Activated naive CD4-positive, alpha-beta T cell treated with anti-CD3 and anti-CD28 coated beads, Interleukin-2, amount 10 ng/mL, durations not matched to agents 7 days and 5 days (primary cell): ENCODE measurements at regions not wholly inside any gene's neighbourhood (a gene's known extent, or its start where the extent isn't known, plus 50 kb on each side); places are given as distances from the start of the nearest gene placed in this dataset.

Source experiments
- CTCF ChIA-PET: fragments of 350-600 bp; sonication (Branson Sonifier 250); formaldehyde crosslinking; loops from one replicate; lab custom pipeline; 2021; ENCODE audit warnings: antibody characterized with exemption; lab: Charles Lee
- DNase-seq: peaks from one replicate; pipeline ENCODE4 v3.0.0-alpha.2; 2020
- H3K27ac Mint-ChIP-seq: one replicate; pipeline ENCODE4 v1.8.0; 2021; ENCODE audit warnings: mild to moderate bottlenecking, moderate library complexity, mixed read lengths
- H3K27me3 Mint-ChIP-seq: one replicate; pipeline ENCODE4 v1.8.0; 2021; ENCODE audit warnings: mild to moderate bottlenecking, mixed read lengths
- H3K36me3 Mint-ChIP-seq: one replicate; pipeline ENCODE4 v1.8.0; 2021; ENCODE audit warnings: mixed read lengths
- H3K4me1 Mint-ChIP-seq: one replicate; pipeline ENCODE4 v1.8.0; 2021; ENCODE audit warnings: mixed read lengths
- H3K4me3 Mint-ChIP-seq: one replicate; pipeline ENCODE4 v1.8.0; 2021; ENCODE audit warnings: mild to moderate bottlenecking, moderate library complexity, mixed read lengths
- H3K9me3 Mint-ChIP-seq: one replicate; pipeline ENCODE4 v1.8.0; 2021; ENCODE audit warnings: mixed read lengths

DNA sequence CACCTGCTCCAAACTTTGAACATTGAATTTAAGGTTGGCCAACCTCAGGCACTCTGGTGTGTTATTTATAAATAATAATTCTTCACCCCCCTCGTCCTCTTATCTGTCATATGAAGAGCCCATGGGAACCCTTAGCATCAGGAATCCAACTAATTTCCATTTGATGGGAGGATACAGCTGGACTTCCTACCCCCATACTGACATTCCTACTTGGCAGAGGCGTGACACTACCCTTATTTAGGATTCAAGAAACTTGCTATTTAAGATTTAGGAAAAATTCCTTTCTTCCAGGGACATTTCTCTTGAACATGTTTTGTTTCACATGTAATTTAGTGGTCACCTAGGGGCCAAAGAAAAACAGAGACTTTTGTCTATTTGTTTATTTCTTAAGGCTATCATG is 171.9 kb upstream of the NRP1 start:
- Mint-ChIP-seq H3K4me1 (no peaks in the 10 kb centered on the region), H3K9me3 (no peaks in the 10 kb centered on the region), H3K27ac (no peak overlapping the region), H3K27me3 (no peaks in the 10 kb centered on the region), H3K4me3 (no peak overlapping the region), H3K36me3 (no peaks in the 10 kb centered on the region)
- CTCF ChIA-PET, result no interaction called here
- DNase-seq, result no peak

DNA sequence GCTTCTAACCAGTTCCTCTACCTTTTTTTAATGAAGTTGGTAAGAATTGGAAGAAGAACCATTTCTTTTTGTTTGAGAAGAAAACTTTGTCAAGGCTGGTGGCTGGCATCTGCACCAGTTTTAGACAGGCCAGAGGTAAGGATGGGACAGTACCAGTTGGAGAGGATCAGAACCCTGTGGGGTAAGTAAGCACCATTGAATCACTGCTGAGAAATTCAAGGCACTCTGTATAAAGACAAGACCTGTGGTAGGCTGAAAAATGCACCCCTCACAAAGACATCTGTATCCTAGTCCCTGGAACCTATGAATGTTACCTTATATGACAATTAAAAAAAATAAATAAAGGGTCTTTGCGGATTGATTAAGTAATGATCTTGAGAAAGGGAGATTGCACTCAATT is 166.7 kb upstream of the NRP1 start:
- H3K27ac Mint-ChIP-seq, result no peak overlapping the region
- H3K9me3 Mint-ChIP-seq, result no peaks in the 10 kb centered on the region
- no peak overlapping the region for H3K4me3 Mint-ChIP-seq
- CTCF ChIA-PET, result no interaction called here
- DNase-seq, result no peak
- H3K27me3 Mint-ChIP-seq, result no peaks in the 10 kb centered on the region
- no peaks in the 10 kb centered on the region for H3K4me1 Mint-ChIP-seq
- H3K36me3 Mint-ChIP-seq, result no peaks in the 10 kb centered on the region

DNA sequence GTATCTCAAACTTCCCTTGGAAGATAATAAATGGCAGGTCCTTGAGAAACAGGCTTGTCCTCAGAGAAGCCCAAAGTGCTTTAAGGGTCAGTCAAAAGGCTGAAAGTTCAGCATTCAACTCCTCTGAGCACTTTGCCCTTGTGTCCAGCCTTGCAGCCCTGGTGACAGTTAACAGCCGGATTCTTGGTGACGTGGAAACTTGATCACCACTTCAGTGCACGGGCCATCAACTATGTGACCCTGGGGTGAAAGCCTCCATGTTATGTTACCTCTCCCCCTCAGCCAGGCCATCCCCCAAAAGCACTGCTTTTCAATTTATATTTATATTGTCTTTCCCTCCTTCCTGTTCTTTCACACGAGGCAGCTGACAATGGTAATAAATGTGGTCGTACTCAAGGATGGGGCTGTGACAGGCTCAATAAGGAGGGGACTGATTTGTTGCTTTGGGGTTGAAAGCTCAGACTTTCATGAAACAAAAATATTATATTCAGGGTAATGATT is 164.0 kb upstream of the NRP1 start:
- Mint-ChIP-seq H3K36me3 (no peaks in the 10 kb centered on the region), H3K27ac (no peak overlapping the region), H3K4me3 (no peak overlapping the region), H3K4me1 (no peaks in the 10 kb centered on the region), H3K9me3 (no peaks in the 10 kb centered on the region), H3K27me3 (peaks cover 6% of the 10 kb centered on the region)
- DNase-seq, result no peak
- CTCF ChIA-PET, result no interaction called here

- DNase-seq, result no peak
- Mint-ChIP-seq H3K36me3 (no peaks in the 10 kb centered on the region), H3K9me3 (no peaks in the 10 kb centered on the region), H3K4me1 (no peaks in the 10 kb centered on the region), H3K27ac (no peak overlapping the region), H3K27me3 (peaks cover 6% of the 10 kb centered on the region), H3K4me3 (no peak overlapping the region)
- CTCF ChIA-PET, result no interaction called here
Measured at GRCh38 chr10:33497338-33497737, 162.9 kb upstream of the NRP1 start.

GRCh38 chr10:33496096-33496495 is 161.6 kb upstream of the NRP1 start:
- Mint-ChIP-seq H3K27ac (no peak overlapping the region), H3K27me3 (peaks cover 6% of the 10 kb centered on the region), H3K36me3 (no peaks in the 10 kb centered on the region), H3K4me3 (no peak overlapping the region), H3K9me3 (no peaks in the 10 kb centered on the region), H3K4me1 (no peaks in the 10 kb centered on the region)
- CTCF ChIA-PET, result interaction anchor here (1.2 kb wide), 1 partner anchor 303 kb away, joined by 4 read pairs; no protein-coding TSS in a partner anchor
- DNase-seq, result no peak

DNA sequence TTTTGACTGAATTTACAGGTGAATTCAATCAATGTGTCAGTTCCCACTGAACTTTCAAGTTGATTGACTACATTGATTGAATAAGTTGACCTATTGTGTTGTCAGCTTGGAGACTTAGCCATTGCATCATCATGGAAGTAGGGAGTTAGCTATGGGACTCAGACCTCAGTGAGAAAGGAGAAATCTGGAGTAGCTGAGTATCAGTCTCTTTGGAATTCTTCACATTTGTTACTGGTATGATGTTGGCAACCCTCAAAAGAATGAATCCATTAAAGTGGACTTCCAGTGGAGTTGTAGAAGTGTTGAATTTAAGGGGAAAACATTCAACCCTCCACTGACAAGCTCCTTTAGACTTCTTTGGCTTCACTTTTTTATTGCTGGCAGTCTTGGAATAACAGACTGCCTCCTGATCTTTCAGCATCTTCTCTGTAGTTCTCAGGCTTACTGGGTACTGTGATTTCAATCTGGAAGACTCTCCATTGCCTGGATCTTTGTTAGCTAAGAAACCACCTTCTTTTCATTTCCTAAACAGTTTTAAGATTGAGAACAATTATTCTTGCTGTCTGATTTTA is 160.3 kb upstream of the NRP1 start:
- Mint-ChIP-seq H3K36me3 (no peaks in the 10 kb centered on the region), H3K4me1 (no peaks in the 10 kb centered on the region), H3K27me3 (peaks cover 6% of the 10 kb centered on the region), H3K9me3 (no peaks in the 10 kb centered on the region), H3K27ac (no peak overlapping the region), H3K4me3 (no peak overlapping the region)
- CTCF ChIA-PET, result interaction anchor here (1.2 kb wide), 1 partner anchor 302 kb away, joined by 4 read pairs; no protein-coding TSS in a partner anchor
- DNase-seq, result no peak

- Mint-ChIP-seq H3K9me3 (no peaks in the 10 kb centered on the region), H3K4me1 (no peaks in the 10 kb centered on the region), H3K4me3 (no peak overlapping the region), H3K27me3 (peaks cover 6% of the 10 kb centered on the region), H3K36me3 (no peaks in the 10 kb centered on the region), H3K27ac (no peak overlapping the region)
- no peak for DNase-seq
- CTCF ChIA-PET, result no interaction called here
Measured at GRCh38 chr10:33493978-33494377, 159.5 kb upstream of the NRP1 start.

DNA sequence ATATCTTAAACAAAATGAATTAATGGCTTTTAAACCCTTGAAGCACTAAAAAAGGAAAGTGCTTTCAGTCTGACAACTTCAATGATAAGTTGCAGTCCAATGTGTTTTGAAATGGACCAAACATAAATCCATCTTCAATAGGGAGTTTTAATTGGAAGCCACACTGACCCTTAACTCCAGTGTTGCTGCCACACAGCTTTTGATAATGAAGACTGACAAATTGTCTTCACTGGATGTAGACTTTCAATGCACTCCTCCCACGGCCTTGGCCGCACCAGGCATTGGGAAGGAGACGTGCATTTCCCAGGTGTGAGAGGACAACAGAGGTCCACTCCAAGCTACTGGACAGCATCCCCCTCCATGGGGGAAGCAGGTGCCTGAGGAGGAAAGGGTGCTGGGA is 159.0 kb upstream of the NRP1 start:
- Mint-ChIP-seq H3K4me1 (no peaks in the 10 kb centered on the region), H3K4me3 (no peak overlapping the region), H3K27me3 (peaks cover 6% of the 10 kb centered on the region), H3K27ac (no peak overlapping the region), H3K36me3 (no peaks in the 10 kb centered on the region), H3K9me3 (no peaks in the 10 kb centered on the region)
- CTCF ChIA-PET, result no interaction called here
- no peak for DNase-seq

- Mint-ChIP-seq H3K27me3 (peaks cover 6% of the 10 kb centered on the region), H3K27ac (no peak overlapping the region), H3K4me1 (no peaks in the 10 kb centered on the region), H3K36me3 (no peaks in the 10 kb centered on the region), H3K4me3 (no peak overlapping the region), H3K9me3 (no peaks in the 10 kb centered on the region)
- CTCF ChIA-PET, result no interaction called here
- DNase-seq, result no peak
Measured at GRCh38 chr10:33492701-33493345, 158.4 kb upstream of the NRP1 start.

DNA sequence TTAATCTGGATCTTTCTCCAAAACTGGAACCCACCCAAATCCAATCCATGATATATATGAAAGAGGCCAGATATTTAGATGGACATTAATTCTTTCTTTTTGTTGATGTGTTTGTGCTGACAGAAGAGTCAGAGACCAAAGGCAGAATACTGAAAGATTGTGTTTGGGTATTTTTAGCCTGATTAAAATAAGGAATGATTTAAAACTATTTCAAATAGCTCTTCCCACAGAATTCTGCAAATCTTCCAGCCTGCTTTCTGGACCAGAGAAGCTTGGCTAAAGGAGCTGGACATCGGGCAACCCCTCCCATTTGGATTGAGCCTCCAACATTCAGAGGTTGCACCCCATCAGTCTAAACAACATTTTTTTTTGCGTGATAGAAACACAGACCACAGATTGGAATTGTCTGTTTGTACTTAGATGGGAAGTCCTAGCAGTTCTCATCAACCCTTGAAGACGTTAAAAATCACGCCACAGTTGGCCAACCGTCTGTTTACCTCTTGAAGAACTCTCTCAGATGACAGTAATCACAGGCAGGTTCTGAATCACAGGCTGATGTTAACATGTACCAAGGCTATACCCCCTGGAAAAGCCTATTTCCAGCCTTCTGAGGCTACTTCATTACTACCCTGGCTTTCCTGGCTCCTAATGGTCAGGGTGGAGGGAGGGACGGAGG is 155.2 kb upstream of the NRP1 start:
- Mint-ChIP-seq H3K4me1 (peaks cover 10% of the 10 kb centered on the region), H3K4me3 (no peak overlapping the region), H3K27ac (no peak overlapping the region), H3K36me3 (no peaks in the 10 kb centered on the region), H3K27me3 (peaks cover 6% of the 10 kb centered on the region), H3K9me3 (no peaks in the 10 kb centered on the region)
- DNase-seq, result no peak
- CTCF ChIA-PET, result interaction anchor here (0.6 kb wide), 1 partner anchor 396 kb away, joined by 3 read pairs; no protein-coding TSS in a partner anchor

DNA sequence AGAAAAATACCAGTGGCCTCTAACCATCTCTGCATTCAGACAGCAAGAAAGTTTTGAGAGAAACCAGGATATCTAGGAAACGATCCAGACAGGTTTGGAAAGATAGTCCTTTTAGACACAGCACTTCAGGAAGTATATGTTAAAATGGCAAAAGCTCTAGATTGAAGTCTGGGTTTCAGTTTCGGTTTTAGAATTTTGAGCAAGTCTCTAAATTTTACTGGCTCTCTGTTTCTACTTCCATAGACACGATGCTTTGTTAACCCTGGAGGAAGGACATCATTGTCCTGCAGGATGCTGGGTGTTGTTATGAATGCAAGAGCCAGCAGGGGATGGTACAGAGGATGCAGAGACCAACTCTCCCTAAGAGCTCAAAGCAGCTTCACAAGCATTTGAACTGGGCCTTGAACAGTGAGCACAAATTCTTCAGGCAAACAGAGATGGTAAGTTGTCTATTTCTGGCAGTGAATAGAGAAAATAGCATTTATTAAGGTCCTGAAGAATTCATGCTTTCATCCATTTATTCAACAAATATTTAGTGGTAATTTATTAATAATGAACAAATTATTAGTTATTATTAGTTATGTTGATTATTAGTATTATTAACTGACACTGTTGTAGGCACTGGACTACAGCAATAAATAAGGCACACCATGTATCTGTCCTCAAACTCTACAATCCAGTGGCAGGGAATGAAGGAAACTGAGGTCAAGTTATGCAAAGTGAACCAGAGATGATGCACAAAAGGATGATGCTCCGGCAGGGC is 152.7 kb upstream of the NRP1 start:
- no peak overlapping the region for H3K27ac Mint-ChIP-seq
- peaks cover 10% of the 10 kb centered on the region for H3K4me1 Mint-ChIP-seq
- H3K4me3 Mint-ChIP-seq, result no peak overlapping the region
- no peaks in the 10 kb centered on the region for H3K27me3 Mint-ChIP-seq
- CTCF ChIA-PET, result interaction anchor here (0.6 kb wide), 1 partner anchor 294 kb away, joined by 4 read pairs; no protein-coding TSS in a partner anchor
- no peaks in the 10 kb centered on the region for H3K9me3 Mint-ChIP-seq
- no peaks in the 10 kb centered on the region for H3K36me3 Mint-ChIP-seq
- DNase-seq, result no peak

GRCh38 chr10:33485276-33485675 is 150.8 kb upstream of the NRP1 start:
- Mint-ChIP-seq H3K27me3 (no peaks in the 10 kb centered on the region), H3K9me3 (no peaks in the 10 kb centered on the region), H3K36me3 (no peaks in the 10 kb centered on the region), H3K4me3 (no peak overlapping the region), H3K4me1 (peaks cover 10% of the 10 kb centered on the region), H3K27ac (no peak overlapping the region)
- CTCF ChIA-PET, result no interaction called here
- no peak for DNase-seq

DNA sequence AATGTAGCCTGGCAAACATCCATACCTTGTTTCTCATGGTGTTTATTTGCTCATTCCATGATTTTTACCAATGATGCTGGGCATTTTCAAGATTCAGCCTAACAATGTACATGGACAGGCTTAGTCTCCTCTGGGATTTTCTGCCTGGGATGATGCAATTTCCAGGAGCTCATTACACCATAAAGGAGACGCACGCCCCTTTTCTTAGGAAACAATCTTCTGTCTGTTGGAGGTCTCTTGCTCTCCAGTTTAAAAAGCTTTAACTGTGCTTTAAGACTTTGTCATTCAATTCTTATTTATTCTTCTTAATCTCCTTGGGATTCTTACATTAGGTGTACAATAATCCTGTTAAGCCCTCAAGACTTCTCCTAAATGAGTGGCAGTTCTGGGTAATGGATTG is 150.3 kb upstream of the NRP1 start:
- CTCF ChIA-PET, result no interaction called here
- H3K4me3 Mint-ChIP-seq, result no peak overlapping the region
- no peak overlapping the region for H3K27ac Mint-ChIP-seq
- no peaks in the 10 kb centered on the region for H3K27me3 Mint-ChIP-seq
- H3K36me3 Mint-ChIP-seq, result no peaks in the 10 kb centered on the region
- no peak for DNase-seq
- no peaks in the 10 kb centered on the region for H3K9me3 Mint-ChIP-seq
- peaks cover 10% of the 10 kb centered on the region for H3K4me1 Mint-ChIP-seq

- H3K27me3 Mint-ChIP-seq, result no peaks in the 10 kb centered on the region
- H3K36me3 Mint-ChIP-seq, result no peaks in the 10 kb centered on the region
- H3K4me1 Mint-ChIP-seq, result peaks cover 10% of the 10 kb centered on the region
- no peak overlapping the region for H3K27ac Mint-ChIP-seq
- H3K4me3 Mint-ChIP-seq, result no peak overlapping the region
- CTCF ChIA-PET, result no interaction called here
- no peak for DNase-seq
- H3K9me3 Mint-ChIP-seq, result no peaks in the 10 kb centered on the region
Measured at GRCh38 chr10:33483816-33484190, 149.3 kb upstream of the NRP1 start.
